VCaP (cell line): ENCODE measurements at regions not wholly inside any gene's neighbourhood (a gene's known extent, or its start where the extent isn't known, plus 50 kb on each side); places are given as distances from the start of the nearest gene placed in this dataset.

Experiments
- H3K27ac ChIP-seq: fragments of 450-650 bp; 2 replicates; pipeline ENCODE4 v1.5.1; 2017
- TF ChIP-seq, protein P1 (sequence below): fragments of 450-650 bp; conservative IDR thresholded peaks from 2 replicates; pipeline ENCODE4 v1.5.1; 2017; ENCODE audit warnings: mild to moderate bottlenecking, moderate library complexity

DNA sequence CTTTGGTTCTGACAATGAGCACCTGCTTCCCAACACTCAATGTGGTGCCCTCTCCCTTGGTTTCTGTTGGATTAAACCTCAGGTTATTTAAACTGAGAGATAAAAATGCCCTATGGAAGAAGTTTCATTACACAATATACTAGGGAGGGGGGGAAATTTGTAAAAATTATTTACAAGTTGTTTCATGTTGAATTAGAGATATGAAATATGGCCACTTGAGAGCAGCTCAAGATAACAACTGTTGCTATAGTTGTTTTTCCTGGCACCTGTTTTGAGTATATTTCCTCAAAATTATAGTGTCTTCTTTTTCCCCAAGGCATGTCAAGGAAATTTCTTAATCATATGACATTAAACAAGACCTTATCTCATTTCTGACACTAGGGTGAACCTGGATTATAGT lies 101.7 kb upstream of the COL6A5 start:
- TF ChIP-seq, protein P1, sequence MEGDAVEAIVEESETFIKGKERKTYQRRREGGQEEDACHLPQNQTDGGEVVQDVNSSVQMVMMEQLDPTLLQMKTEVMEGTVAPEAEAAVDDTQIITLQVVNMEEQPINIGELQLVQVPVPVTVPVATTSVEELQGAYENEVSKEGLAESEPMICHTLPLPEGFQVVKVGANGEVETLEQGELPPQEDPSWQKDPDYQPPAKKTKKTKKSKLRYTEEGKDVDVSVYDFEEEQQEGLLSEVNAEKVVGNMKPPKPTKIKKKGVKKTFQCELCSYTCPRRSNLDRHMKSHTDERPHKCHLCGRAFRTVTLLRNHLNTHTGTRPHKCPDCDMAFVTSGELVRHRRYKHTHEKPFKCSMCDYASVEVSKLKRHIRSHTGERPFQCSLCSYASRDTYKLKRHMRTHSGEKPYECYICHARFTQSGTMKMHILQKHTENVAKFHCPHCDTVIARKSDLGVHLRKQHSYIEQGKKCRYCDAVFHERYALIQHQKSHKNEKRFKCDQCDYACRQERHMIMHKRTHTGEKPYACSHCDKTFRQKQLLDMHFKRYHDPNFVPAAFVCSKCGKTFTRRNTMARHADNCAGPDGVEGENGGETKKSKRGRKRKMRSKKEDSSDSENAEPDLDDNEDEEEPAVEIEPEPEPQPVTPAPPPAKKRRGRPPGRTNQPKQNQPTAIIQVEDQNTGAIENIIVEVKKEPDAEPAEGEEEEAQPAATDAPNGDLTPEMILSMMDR = no peak
- H3K27ac ChIP-seq = no peak overlapping the region

GRCh38 chr3:130250982-130251381 lies 94.5 kb upstream of the COL6A5 start:
- H3K27ac ChIP-seq = no peak overlapping the region
- TF ChIP-seq, protein P1 = no peak

DNA sequence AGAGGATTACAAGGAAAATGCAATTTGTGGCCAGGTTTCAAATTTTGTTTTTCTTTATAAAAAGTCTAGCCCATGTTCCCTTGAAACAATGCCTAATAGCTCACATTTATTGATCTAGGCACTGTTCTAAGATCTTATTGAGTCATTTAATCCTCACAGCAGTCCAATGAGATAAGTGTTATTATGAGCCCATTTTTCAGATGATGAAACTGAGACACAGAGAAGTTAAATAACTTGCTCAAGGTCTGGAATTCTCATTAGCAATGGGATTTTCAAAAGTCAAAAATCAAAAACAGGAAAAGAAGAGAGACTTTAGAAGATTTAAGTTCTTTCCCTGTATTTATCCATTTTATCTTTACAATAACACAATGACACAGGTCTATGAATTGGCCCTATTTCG lies 90.0 kb upstream of the COL6A5 start:
- TF ChIP-seq, protein P1 = no peak
- H3K27ac ChIP-seq = no peak overlapping the region

GRCh38 chr3:130256821-130257340 lies 88.6 kb upstream of the COL6A5 start:
- no peak overlapping the region for H3K27ac ChIP-seq
- TF ChIP-seq, protein P1 = no peak

DNA sequence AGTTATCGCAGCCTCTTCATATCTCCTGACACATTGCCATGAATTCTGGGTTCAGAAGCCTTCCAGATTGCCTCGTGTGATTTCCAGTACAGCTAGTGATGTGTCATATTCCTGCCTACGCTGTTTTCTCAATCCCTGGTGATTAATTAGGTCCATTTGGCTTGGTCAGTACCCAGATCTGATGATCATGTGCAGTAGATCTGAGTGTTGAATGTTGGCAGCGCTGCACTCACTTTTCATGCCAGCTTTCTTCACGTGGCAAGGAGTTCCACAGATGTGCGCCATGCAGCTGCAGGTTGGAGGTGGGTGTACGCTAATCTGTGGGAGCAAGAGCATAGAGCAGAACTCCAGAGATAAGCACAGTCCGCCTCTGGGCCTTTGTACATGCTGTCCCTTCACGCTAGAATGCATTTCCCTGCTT lies 86.9 kb upstream of the COL6A5 start:
- H3K27ac ChIP-seq = no peak overlapping the region
- TF ChIP-seq, protein P1 = no peak

DNA sequence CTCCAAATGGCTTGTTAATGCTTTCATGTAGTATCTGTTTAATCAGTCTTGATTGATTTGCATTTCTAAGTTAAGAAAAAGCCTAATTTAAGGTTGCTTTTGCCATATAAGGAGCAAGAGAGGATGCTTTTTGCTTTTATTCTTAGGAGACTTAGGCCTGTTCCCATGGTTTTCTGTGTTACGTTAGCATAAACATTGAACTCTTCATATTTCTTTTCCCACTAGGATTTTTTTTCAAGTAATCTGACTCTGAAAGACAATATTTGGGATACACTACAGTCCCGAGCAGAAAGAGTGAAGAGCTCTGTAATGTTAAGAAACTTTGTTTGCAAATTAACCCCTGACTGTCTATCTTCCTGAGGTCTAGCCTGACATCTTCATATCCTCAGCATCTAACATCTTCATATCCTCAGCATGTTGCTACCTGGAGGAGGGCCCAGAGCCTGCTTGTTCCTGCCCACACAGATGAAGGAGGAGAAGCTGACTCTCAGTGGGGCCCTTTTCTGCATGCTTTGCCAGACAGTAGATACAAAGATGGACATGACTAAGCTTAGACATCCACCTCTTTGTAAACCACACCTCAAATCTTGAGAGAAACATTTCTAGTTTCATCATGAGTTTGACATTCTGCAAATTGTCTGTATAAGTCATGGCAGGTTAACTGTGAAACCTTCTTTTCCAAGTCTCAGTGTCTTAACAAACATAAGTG lies 86.2 kb upstream of the COL6A5 start:
- no peak overlapping the region for H3K27ac ChIP-seq
- TF ChIP-seq, protein P1 = no peak

- TF ChIP-seq, protein P1 = no peak
- no peak overlapping the region for H3K27ac ChIP-seq
Measured at GRCh38 chr3:130260918-130261317, 84.6 kb upstream of the COL6A5 start.
